Keratinocyte (primary cell): ENCODE measurements at regions not wholly inside any gene's neighbourhood (a gene's known extent, or its start where the extent isn't known, plus 50 kb on each side); places are given as distances from the start of the nearest gene placed in this dataset.

Experiments used
- CTCF ChIP-seq, 3 experiments: IDR thresholded peaks in 1 of 3; conservative IDR thresholded peaks in 1 of 3; optimal IDR thresholded peaks in 1 of 3; 2 replicates in 2 of 3; 3 replicates in 1 of 3; pipeline versions ENCODE3 to v1.5.1; 2011; ENCODE audit warnings: low read length in 3 of 3, mild to moderate bottlenecking in 3 of 3, moderate library complexity in 2 of 3, control low read depth in 1 of 3, inconsistent platforms in 1 of 3; ENCODE audit not compliant: insufficient read depth in 2 of 3; ENCODE audit errors: extremely low read depth in 1 of 3
- EZH2 ChIP-seq: IDR thresholded peaks from one replicate; pipeline ENCODE4 v1.6.1; 2012; ENCODE audit warnings: inconsistent platforms, mild to moderate bottlenecking, low read length, moderate library complexity

GRCh38 chr1:189751311-189751710, 726.4 kb downstream of the BRINP3 start:
- TF ChIP-seq CTCF (optimal IDR thresholded peaks at IDR 0.05 in 1 of 3, IDR thresholded peaks at IDR 0.05 in 1 of 3, conservative IDR thresholded peaks at IDR 0.05 in 1 of 3; ENCODE audit: extremely low read depth in 1 of 3, insufficient read depth in 2 of 3, low read length in 3 of 3), result no peak
- no peak for TF ChIP-seq EZH2
